MM.1S (cell line): ENCODE measurements at regions not wholly inside any gene's neighbourhood (a gene's known extent, or its start where the extent isn't known, plus 50 kb on each side); places are given as distances from the start of the nearest gene placed in this dataset.

ENCODE experiments used
- DNase-seq: peaks from one replicate; pipeline ENCODE4 v3.0.0-alpha.2; 2015
- H2AFZ ChIP-seq: fragments of 300-600 bp; sonication (generic); 2 replicates; pipeline ENCODE4 v1.6.0; 2016; ENCODE audit warnings: antibody characterized with exemption, low read length
- H3F3A ChIP-seq: fragments of 300-600 bp; sonication (generic); 2 replicates; pipeline ENCODE4 v1.6.1; 2016; ENCODE audit warnings: mild to moderate bottlenecking, antibody characterized with exemption, low read length, moderate library complexity, mixed read lengths; ENCODE audit not compliant: insufficient read depth
- H3K27ac ChIP-seq: fragments of 300-600 bp; sonication (generic); 2 replicates; pipeline ENCODE4 v1.5.1; 2016; ENCODE audit warnings: mild to moderate bottlenecking, low read length
- H3K27me3 ChIP-seq: fragments of 300-600 bp; sonication (generic); replicated peaks from 2 replicates; pipeline ENCODE4 v1.6.0; 2016; ENCODE audit warnings: low read length; ENCODE audit not compliant: insufficient read depth
- H3K36me3 ChIP-seq: fragments of 300-600 bp; sonication (generic); replicated peaks from 2 replicates; pipeline ENCODE4 v1.6.1; 2016; ENCODE audit warnings: mild to moderate bottlenecking, low read length, mixed read lengths; ENCODE audit not compliant: insufficient read depth
- H3K4me1 ChIP-seq: fragments of 300-600 bp; sonication (generic); 2 replicates; pipeline ENCODE4 v1.6.1; 2016; ENCODE audit warnings: low read length, mixed read lengths
- H3K4me2 ChIP-seq: fragments of 300-600 bp; sonication (generic); 2 replicates; pipeline ENCODE4 v1.6.0; 2016; ENCODE audit warnings: low read depth, low read length
- H3K4me3 ChIP-seq: fragments of 300-600 bp; sonication (generic); 2 replicates; pipeline ENCODE4 v1.5.1; 2016; ENCODE audit warnings: low read length, mixed read lengths
- H3K79me2 ChIP-seq: fragments of 300-600 bp; sonication (generic); 2 replicates; pipeline ENCODE4 v1.6.1; 2016; ENCODE audit warnings: mixed run types, low read length, mixed read lengths
- H3K9ac ChIP-seq: fragments of 300-600 bp; sonication (generic); 2 replicates; pipeline ENCODE4 v1.6.1; 2016; ENCODE audit warnings: low read length, mixed read lengths
- H3K9me2 ChIP-seq: fragments of 300-600 bp; sonication (generic); replicated peaks from 2 replicates; pipeline ENCODE4 v1.6.1; 2016; ENCODE audit warnings: mild to moderate bottlenecking, low read length, mixed read lengths; ENCODE audit not compliant: insufficient read depth
- H3K9me3 ChIP-seq: fragments of 300-600 bp; sonication (generic); replicated peaks from 2 replicates; pipeline ENCODE4 v1.6.1; 2016; ENCODE audit warnings: mild to moderate bottlenecking, low read length, mixed read lengths; ENCODE audit not compliant: insufficient read depth
- H4K20me1 ChIP-seq: fragments of 300-600 bp; sonication (generic); 2 replicates; pipeline ENCODE4 v1.6.1; 2016; ENCODE audit warnings: mild to moderate bottlenecking, low read length, moderate library complexity, mixed read lengths; ENCODE audit not compliant: insufficient read depth
- EZH2 ChIP-seq: fragments of 300-600 bp; sonication (generic); optimal IDR thresholded peaks from 2 replicates; pipeline ENCODE3; 2017; ENCODE audit warnings: low read depth, mild to moderate bottlenecking, antibody characterized with exemption, low read length, mixed read lengths
- EZH2phosphoT487 ChIP-seq: fragments of 300-600 bp; sonication (generic); IDR thresholded peaks from 2 replicates; pipeline ENCODE4 v1.6.1; 2018; ENCODE audit warnings: antibody characterized with exemption, low read length
- TF ChIP-seq, protein P1 (sequence below): fragments of 300-600 bp; sonication (generic); IDR thresholded peaks from 2 replicates; pipeline ENCODE4 v1.5.1; 2016; ENCODE audit warnings: antibody characterized with exemption, low read length, mixed read lengths

DNA sequence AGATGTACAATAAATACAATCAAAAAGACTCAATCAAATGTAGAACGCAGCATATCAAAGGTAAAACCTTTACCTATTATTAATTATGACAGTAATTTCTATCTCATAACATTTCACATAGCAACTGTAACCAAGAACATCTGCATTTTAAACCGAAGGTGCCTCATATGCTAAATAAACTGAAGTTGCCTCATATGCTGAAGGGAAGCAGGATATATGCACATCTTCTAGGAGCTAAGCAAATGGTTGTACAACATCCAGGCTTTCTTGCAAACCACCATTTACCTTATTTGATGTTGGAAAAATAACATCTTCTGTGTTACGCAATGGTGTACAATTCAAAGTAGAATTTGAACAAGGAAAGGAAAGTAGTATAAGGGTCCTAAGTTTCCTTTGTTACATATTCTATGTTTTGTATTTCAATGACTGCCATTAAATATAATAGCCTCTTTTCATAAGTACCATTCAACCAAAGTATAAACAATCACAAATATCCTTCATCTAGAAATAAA lies 145.9 kb downstream of the SATB1 start:
- Histone ChIP-seq H3F3A (no peaks in the 10 kb centered on the region), H3K4me3 (no peak overlapping the region), H3K4me1 (no peaks in the 10 kb centered on the region), H3K36me3 (no peaks in the 10 kb centered on the region), H2AFZ (no peak overlapping the region), H3K9me3 (no peaks in the 10 kb centered on the region), H4K20me1 (no peaks in the 10 kb centered on the region), H3K79me2 (no peaks in the 10 kb centered on the region), H3K4me2 (no peak overlapping the region), H3K9me2 (no peaks in the 10 kb centered on the region), H3K27me3 (no peaks in the 10 kb centered on the region), H3K9ac (no peak overlapping the region), H3K27ac (no peak overlapping the region)
- DNase-seq: no peak
- no peak for TF ChIP-seq EZH2
- TF ChIP-seq, protein P1, sequence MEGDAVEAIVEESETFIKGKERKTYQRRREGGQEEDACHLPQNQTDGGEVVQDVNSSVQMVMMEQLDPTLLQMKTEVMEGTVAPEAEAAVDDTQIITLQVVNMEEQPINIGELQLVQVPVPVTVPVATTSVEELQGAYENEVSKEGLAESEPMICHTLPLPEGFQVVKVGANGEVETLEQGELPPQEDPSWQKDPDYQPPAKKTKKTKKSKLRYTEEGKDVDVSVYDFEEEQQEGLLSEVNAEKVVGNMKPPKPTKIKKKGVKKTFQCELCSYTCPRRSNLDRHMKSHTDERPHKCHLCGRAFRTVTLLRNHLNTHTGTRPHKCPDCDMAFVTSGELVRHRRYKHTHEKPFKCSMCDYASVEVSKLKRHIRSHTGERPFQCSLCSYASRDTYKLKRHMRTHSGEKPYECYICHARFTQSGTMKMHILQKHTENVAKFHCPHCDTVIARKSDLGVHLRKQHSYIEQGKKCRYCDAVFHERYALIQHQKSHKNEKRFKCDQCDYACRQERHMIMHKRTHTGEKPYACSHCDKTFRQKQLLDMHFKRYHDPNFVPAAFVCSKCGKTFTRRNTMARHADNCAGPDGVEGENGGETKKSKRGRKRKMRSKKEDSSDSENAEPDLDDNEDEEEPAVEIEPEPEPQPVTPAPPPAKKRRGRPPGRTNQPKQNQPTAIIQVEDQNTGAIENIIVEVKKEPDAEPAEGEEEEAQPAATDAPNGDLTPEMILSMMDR: no peak
- TF ChIP-seq EZH2phosphoT487: no peak

- no peak overlapping the region for H3K4me2 ChIP-seq
Measured at GRCh38 chr3:18264853-18265252, 160.3 kb downstream of the SATB1 start.

DNA sequence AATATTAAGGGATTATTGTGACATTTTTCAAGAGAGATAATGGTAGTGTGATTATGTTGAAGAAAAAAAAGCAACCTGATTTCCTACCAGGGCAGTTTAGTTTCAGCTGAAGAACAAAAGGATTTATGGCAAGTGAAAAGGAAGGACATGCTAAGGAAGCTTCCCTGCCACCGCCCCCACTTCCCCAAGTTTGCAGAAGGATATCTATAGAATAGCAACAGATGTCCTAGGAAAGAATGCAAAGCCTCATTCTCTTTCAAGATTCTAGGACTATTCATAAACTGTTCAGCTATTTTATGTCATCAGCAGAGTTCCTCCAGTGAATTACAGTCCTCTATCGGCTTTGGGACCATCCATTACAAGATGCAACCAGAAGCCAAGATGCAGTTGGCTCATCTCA lies 160.8 kb downstream of the SATB1 start:
- Histone ChIP-seq H3K4me2 (no peak overlapping the region), H3K36me3 (no peaks in the 10 kb centered on the region), H3K27me3 (no peaks in the 10 kb centered on the region), H3K9me2 (no peaks in the 10 kb centered on the region), H2AFZ (no peak overlapping the region), H3K4me3 (no peak overlapping the region), H3K27ac (no peak overlapping the region), H4K20me1 (no peaks in the 10 kb centered on the region), H3F3A (no peaks in the 10 kb centered on the region), H3K79me2 (no peaks in the 10 kb centered on the region), H3K9me3 (no peaks in the 10 kb centered on the region), H3K4me1 (no peaks in the 10 kb centered on the region), H3K9ac (no peak overlapping the region)
- TF ChIP-seq, protein P1: no peak
- no peak for TF ChIP-seq EZH2phosphoT487
- no peak for DNase-seq

More at GRCh38 chr3:18264853-18265252, 160.3 kb downstream of the SATB1 start:
- Histone ChIP-seq H3K9me2 (no peaks in the 10 kb centered on the region), H3K79me2 (no peaks in the 10 kb centered on the region), H3K4me3 (no peak overlapping the region), H3K27ac (no peak overlapping the region), H3K27me3 (no peaks in the 10 kb centered on the region), H3K9me3 (no peaks in the 10 kb centered on the region), H3F3A (no peaks in the 10 kb centered on the region), H3K9ac (no peak overlapping the region), H3K36me3 (no peaks in the 10 kb centered on the region), H4K20me1 (no peaks in the 10 kb centered on the region), H3K4me1 (no peaks in the 10 kb centered on the region), H2AFZ (no peak overlapping the region)
- no peak for DNase-seq
- TF ChIP-seq EZH2: no peak
- no peak for TF ChIP-seq EZH2phosphoT487
- TF ChIP-seq, protein P1: no peak
